GM19025 (cell line): ENCODE measurements at regions not wholly inside any gene's neighbourhood (a gene's known extent, or its start where the extent isn't known, plus 50 kb on each side); places are given as distances from the start of the nearest gene placed in this dataset.

Source experiments
- ATAC-seq: cut with Tn5 transposase; IDR thresholded peaks from one replicate; pipeline ENCODE4 v1.9.1; 2021; ENCODE audit warnings: mild to moderate bottlenecking, low read depth, moderate library complexity; ENCODE audit not compliant: unreplicated experiment

GRCh38 chr2:72006188-72006736 is 141.4 kb downstream of the CYP26B1 start:
- no peak for ATAC-seq

- ATAC-seq = no peak
Observed at GRCh38 chr2:72004976-72005375, 142.7 kb downstream of the CYP26B1 start.

- no peak for ATAC-seq
Observed at GRCh38 chr2:72004201-72004915, 143.3 kb downstream of the CYP26B1 start.

GRCh38 chr2:72003796-72004195 is 143.9 kb downstream of the CYP26B1 start:
- ATAC-seq = no peak

GRCh38 chr2:72003124-72003523 is 144.5 kb downstream of the CYP26B1 start:
- no peak for ATAC-seq

- ATAC-seq = no peak
Observed at GRCh38 chr2:72001937-72002690, 145.5 kb downstream of the CYP26B1 start.

GRCh38 chr2:72000110-72000509 is 147.6 kb downstream of the CYP26B1 start:
- no peak for ATAC-seq

GRCh38 chr2:71999580-71999979 is 148.1 kb downstream of the CYP26B1 start:
- ATAC-seq = no peak

- ATAC-seq = no peak
Observed at GRCh38 chr2:71997843-71998242, 149.8 kb downstream of the CYP26B1 start.

- ATAC-seq = no peak
Observed at GRCh38 chr2:71995067-71995665, 152.5 kb downstream of the CYP26B1 start.

GRCh38 chr2:71992036-71992435 is 155.6 kb downstream of the CYP26B1 start:
- ATAC-seq = no peak

- ATAC-seq = no peak
Observed at GRCh38 chr2:71991397-71991796, 156.3 kb downstream of the CYP26B1 start.

GRCh38 chr2:71990826-71991225 is 156.8 kb downstream of the CYP26B1 start:
- no peak for ATAC-seq

- ATAC-seq = no peak
Observed at GRCh38 chr2:71990122-71990521, 157.5 kb downstream of the CYP26B1 start.

- no peak for ATAC-seq
Observed at GRCh38 chr2:71989671-71990070, 158.0 kb downstream of the CYP26B1 start.

GRCh38 chr2:71988170-71988569 is 159.5 kb downstream of the CYP26B1 start:
- no peak for ATAC-seq

- ATAC-seq = no peak
Observed at GRCh38 chr2:71976685-71977084, 171.0 kb downstream of the CYP26B1 start.

- no peak for ATAC-seq
Observed at GRCh38 chr2:71974846-71975245, 172.8 kb downstream of the CYP26B1 start.

GRCh38 chr2:71971493-71971892 is 176.2 kb downstream of the CYP26B1 start:
- ATAC-seq = no peak

- no peak for ATAC-seq
Observed at GRCh38 chr2:71965530-71965929, 182.1 kb downstream of the CYP26B1 start.
